Spinal cord (tissue), 9 donors: ENCODE measurements at regions not wholly inside any gene's neighbourhood (a gene's known extent, or its start where the extent isn't known, plus 50 kb on each side); places are given as distances from the start of the nearest gene placed in this dataset.

Experiments used
- DNase-seq, 6 donors: peaks; one replicate each; pipeline versions ENCODE4 v3.0.0 to v3.0.0-alpha.2; 2013 to 2015; ENCODE audit warnings: low spot score in 6 of 6, low read depth in 4 of 6
- H3K27ac ChIP-seq: one replicate; pipeline ENCODE4 v1.5.1; 2013; ENCODE audit warnings: low read depth, low read length, control low read depth
- H3K27me3 ChIP-seq: one replicate; pipeline ENCODE4 v1.6.1; 2013; ENCODE audit warnings: low read length; ENCODE audit not compliant: control insufficient read depth, insufficient read depth
- H3K36me3 ChIP-seq: one replicate; pipeline ENCODE4 v1.6.1; 2013; ENCODE audit warnings: low read length; ENCODE audit not compliant: control insufficient read depth, insufficient read depth
- H3K4me1 ChIP-seq: one replicate; pipeline ENCODE4 v1.6.1; 2013; ENCODE audit warnings: low read length; ENCODE audit not compliant: control insufficient read depth, insufficient read depth
- H3K4me3 ChIP-seq: one replicate; pipeline ENCODE4 v1.5.1; 2013; ENCODE audit warnings: low read depth, low read length, control low read depth
- H3K9me3 ChIP-seq: one replicate; pipeline ENCODE4 v1.6.1; 2013; ENCODE audit warnings: low read length; ENCODE audit not compliant: control insufficient read depth, insufficient read depth
- WGBS: methylation state at CpG from one replicate; pipeline ENCODE4 v1.1.5; 2013; ENCODE audit warnings: missing lambda C conversion rate; ENCODE audit not compliant: insufficient coverage; 5-methylcytosine and 5-hydroxymethylcytosine counted together
- donor health status: healthy.

DNA sequence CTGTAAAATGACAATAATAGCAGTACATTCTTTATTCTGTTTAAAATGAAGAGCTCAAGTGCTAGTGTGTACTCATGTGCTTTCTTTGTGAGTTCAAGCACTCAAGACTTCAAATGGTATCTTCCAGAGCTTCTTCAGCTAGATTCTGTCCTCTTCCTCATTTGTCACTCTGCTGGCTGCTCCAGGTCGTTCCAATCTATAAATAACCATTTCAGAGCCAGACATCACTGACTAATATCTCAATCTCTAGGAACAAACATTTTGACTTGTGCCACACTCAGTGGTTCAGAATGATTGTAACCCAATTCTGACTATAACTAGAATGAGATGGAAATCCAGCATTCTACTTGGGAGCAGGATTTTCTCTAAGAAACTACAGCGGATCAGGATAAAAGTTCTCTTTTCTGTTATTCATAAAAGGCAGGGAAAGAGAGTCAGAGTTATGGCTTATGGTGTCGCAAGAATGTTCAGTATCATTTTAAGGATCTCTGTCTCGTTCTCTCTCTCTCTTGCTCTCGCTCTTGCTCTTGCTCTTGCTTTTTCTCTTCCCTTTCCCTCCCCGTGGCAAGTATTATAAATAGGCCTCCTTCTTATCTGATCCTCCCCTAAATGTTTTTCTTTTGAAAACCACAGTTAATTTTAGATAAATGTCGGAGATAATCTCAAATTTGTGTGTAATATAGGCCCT, 116.3 kb upstream of the MAF start:
- Histone ChIP-seq H3K4me3 (no peak overlapping the region), H3K36me3 (no peaks in the 10 kb centered on the region), H3K27me3 (no peaks in the 10 kb centered on the region), H3K4me1 (no peaks in the 10 kb centered on the region), H3K27ac (no peak overlapping the region), H3K9me3 (no peaks in the 10 kb centered on the region)
- DNase-seq, result no peak
- WGBS, result 81% methylated on average over 4 of the region's 7 CpGs

DNA sequence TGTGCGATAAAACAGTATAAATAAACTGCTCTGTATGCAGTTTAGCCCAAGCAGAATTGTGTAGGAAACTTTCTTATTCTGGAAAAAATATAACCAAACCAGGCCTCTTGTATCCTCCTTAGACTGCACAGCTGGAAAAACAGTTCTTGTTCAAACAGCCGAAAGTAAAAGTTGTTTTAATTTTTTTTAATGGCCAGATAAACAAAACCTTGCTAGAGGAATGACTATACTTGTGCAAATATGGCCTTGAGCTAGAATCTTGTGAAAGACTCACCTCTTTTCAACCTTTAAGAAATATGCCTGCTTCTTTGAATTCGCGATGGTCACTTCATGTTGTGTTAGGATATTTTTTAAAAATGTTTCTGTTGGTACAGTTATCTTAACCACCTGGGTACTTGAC, 114.5 kb upstream of the MAF start:
- no CpG with 5 or more reads among the region's 4 CpGs for WGBS
- Histone ChIP-seq H3K4me3 (no peak overlapping the region), H3K36me3 (no peaks in the 10 kb centered on the region), H3K27me3 (no peaks in the 10 kb centered on the region), H3K9me3 (no peaks in the 10 kb centered on the region), H3K4me1 (no peaks in the 10 kb centered on the region), H3K27ac (no peak overlapping the region)
- peak in 1 of 6 donors; percentile 32 for DNase-seq

DNA sequence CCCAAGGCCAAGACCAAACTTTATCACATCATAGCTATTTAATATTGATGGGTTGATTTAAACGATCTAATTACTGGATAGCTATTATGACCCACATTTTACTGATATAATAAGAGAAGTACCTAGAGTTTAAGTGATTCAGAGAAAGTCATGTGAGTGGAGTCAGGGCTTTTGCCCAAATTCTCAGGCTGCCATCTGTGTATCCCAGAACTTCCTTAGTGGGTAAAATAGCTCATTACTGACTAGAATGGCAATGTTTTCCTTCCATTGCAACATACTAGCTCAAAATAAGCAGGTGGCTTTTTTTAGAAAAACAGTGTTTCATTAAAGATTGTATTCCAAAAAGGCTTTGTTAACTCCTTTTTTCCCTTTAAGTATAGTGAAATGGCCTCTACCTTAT, 113.9 kb upstream of the MAF start:
- Histone ChIP-seq H3K27me3 (no peaks in the 10 kb centered on the region), H3K9me3 (no peaks in the 10 kb centered on the region), H3K27ac (no peak overlapping the region), H3K4me3 (no peak overlapping the region), H3K4me1 (no peaks in the 10 kb centered on the region), H3K36me3 (no peaks in the 10 kb centered on the region)
- peak in 1 of 6 donors; percentile 65 for DNase-seq
- WGBS, result no CpG with 5 or more reads among the region's 1 CpG

DNA sequence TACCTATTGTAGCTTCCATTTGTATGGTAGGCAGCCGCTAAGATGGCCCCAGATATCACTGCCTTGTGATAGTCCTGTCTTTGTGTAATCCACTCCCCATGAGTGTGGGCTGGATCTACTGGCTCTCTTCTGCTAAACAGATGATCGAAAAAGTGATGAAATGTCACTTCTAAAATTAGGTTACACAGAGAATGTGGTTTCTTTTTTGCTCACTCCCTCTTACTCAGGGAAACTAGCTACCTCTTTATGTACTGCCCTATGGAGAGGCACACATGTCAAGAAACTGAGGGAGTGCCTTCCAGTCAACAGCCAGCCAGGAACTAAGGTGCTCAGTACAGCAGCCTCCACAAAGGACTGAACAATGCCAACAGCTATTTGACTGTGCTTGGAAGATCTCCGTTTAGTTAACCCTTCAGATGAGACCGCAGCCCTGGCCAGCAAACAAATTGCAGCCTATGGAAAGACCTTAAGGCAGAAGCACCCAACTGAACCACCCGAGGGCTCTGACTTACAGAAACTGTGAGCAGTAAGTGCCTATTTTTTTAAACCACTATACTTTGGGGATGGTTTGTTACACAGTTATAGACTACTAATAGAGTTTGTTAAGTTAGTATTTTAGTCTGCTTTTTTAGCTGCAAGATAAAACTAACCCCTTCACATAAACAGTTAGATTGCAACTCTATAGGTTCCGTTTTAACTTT, 113.2 kb upstream of the MAF start:
- no peak overlapping the region for H3K27ac ChIP-seq
- no peaks in the 10 kb centered on the region for H3K4me1 ChIP-seq
- 100% methylated on average over 2 of the region's 6 CpGs for WGBS
- no peaks in the 10 kb centered on the region for H3K36me3 ChIP-seq
- H3K4me3 ChIP-seq, result no peak overlapping the region
- no peaks in the 10 kb centered on the region for H3K9me3 ChIP-seq
- no peak for DNase-seq
- no peaks in the 10 kb centered on the region for H3K27me3 ChIP-seq

DNA sequence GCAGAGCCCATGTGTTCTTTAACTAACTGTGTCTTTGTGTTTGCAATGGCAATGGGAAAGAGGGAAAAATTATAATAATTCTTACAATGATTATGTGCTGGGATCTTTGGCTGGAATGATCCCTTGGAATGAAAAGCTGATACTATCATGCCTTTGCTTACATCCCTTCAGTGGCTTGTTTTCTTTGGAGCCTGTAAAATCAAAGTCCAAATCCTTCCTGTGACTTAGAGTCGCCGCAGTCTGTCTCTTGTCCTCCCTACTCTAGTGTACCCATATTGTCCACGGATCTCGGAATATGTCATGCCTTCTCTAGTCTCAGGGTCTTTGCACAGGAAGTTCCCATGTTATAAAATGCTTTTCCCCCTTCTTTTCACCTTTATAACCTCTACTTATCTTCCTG, 111.7 kb upstream of the MAF start:
- no peak for DNase-seq
- Histone ChIP-seq H3K27me3 (no peaks in the 10 kb centered on the region), H3K9me3 (no peaks in the 10 kb centered on the region), H3K4me3 (no peak overlapping the region), H3K36me3 (no peaks in the 10 kb centered on the region), H3K4me1 (no peaks in the 10 kb centered on the region), H3K27ac (no peak overlapping the region)
- 85% methylated on average over 4 of the region's 4 CpGs for WGBS

DNA sequence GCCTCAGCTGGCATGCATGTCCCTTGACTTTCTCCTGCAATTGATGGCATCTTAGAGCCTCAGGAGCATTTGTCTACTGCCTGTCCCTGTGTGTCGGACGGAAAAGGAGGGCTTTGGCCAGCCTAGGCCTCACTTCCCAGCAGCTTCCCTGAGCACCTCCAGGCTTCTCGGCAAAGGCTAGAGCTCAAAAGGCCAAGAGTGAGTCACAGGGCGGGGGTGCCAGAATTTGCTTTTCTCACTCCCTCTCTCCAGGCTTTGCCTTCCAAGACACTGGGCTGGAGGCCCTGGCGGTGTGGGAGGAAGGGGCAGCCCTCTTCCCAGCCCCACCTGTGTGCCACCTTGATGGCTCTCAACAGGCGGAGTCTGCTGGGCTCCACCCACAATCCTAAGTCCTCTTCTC, 107.3 kb upstream of the MAF start:
- Histone ChIP-seq H3K9me3 (no peaks in the 10 kb centered on the region), H3K27me3 (no peaks in the 10 kb centered on the region), H3K4me1 (no peaks in the 10 kb centered on the region), H3K27ac (no peak overlapping the region), H3K36me3 (no peaks in the 10 kb centered on the region), H3K4me3 (no peak overlapping the region)
- 98% methylated on average over 6 of the region's 6 CpGs for WGBS
- no peak for DNase-seq

DNA sequence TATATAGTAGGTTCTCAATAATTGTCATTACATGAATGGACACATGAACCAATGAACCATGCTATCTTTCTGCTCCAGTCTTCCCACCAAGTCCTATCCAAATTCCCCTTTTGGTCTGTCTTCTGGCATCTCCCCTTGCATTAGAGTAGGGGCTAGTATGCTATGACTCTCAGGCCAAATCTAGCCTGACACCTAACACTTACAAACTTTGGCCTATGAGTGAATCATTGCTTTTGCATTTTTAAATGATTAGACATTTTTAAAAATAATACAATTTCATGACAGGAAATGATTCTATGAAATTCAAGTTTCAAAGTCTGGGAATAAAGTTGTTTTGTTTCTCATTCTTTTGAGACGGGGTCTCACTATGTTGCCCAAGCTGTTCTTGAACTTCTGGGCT, 102.5 kb upstream of the MAF start:
- Histone ChIP-seq H3K27ac (no peak overlapping the region), H3K4me3 (no peak overlapping the region), H3K9me3 (no peaks in the 10 kb centered on the region), H3K27me3 (no peaks in the 10 kb centered on the region), H3K4me1 (no peaks in the 10 kb centered on the region), H3K36me3 (no peaks in the 10 kb centered on the region)
- 80% methylated on average over 1 of the region's 1 CpG for WGBS
- DNase-seq, result no peak

DNA sequence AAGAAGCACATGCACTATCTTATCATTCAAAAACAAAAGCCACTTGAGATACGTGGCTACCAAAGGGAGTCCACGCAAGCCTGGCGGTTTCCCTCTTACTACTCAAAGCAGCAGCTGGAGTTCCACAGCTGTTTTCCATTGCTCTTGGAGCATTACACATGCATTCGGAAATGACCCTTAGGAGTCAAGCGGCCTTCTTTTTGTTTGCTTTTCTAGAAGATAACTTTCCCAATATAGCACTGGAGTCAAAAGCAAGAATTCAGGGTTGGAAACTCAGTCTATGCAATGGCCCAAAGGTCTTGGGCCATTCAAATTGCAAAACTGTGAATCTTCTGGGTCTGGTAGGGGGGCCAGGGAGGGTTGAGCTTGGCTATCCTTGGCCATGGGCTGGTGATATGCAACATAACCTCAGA, 97.8 kb upstream of the MAF start:
- Histone ChIP-seq H3K27me3 (no peaks in the 10 kb centered on the region), H3K4me3 (no peak overlapping the region), H3K36me3 (no peaks in the 10 kb centered on the region), H3K27ac (no peak overlapping the region), H3K9me3 (peaks cover 6% of the 10 kb centered on the region), H3K4me1 (no peaks in the 10 kb centered on the region)
- peak in 1 of 6 donors; percentile 22 for DNase-seq
- 94% methylated on average over 5 of the region's 5 CpGs for WGBS

DNA sequence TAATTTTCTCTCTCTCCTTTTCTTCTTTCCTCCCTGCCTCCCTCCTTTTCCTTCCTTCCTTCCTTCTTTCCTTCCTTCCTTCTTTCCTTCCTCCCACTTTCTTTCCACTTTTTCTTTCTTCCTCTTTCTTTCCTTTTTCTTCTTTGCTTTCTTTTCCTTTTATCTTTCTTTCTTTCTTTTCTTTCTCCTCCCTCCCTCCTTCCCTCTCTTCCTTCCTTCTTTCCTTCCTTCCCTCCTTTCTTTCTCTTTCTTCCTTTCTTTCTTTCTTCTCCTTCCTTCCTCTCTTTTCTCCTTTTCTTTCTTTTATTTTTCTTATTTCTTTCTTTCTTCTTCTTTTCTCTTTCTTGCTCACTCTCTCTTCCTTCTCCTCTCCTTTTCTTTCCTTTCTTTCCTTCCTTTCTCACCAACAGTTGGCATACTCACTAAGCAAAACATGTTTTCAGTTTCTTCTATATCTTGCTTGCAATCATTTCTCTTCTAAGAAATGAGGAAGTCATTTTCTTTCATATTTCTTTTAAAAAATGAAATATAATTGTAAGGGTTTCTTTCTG, 97.1 kb upstream of the MAF start:
- no peaks in the 10 kb centered on the region for H3K4me1 ChIP-seq
- no peaks in the 10 kb centered on the region for H3K27me3 ChIP-seq
- peaks cover 9% of the 10 kb centered on the region for H3K9me3 ChIP-seq
- H3K36me3 ChIP-seq, result no peaks in the 10 kb centered on the region
- no peak for DNase-seq
- H3K27ac ChIP-seq, result no peak overlapping the region
- H3K4me3 ChIP-seq, result no peak overlapping the region

DNA sequence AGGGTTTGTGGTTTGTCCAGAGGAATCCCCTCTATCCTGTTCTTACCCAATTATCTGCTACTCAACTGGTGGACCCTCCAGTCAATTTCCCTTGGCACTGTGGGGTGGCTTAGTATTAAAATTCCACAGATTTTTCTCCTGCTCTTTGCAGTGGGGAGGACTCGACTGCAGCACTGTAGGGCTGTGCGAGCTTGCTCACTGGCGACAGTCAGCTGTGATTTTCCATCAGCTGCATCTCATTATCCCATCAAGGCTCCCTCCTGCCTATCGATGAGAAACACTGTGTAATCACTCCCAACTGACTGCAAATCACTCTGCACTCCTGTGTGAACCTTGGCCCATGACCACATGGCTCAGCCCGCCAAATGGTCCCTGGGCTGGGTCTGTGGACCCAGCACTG, 90.5 kb upstream of the MAF start:
- peaks cover 9% of the 10 kb centered on the region for H3K9me3 ChIP-seq
- H3K4me3 ChIP-seq, result no peak overlapping the region
- peak in 2 of 6 donors; percentile 14 to 58 for DNase-seq
- H3K27ac ChIP-seq, result no peak overlapping the region
- no peaks in the 10 kb centered on the region for H3K4me1 ChIP-seq
- H3K36me3 ChIP-seq, result no peaks in the 10 kb centered on the region
- WGBS, result 50% methylated on average over 5 of the region's 5 CpGs
- H3K27me3 ChIP-seq, result no peaks in the 10 kb centered on the region
